Spleen (tissue), 11 donors: ENCODE measurements at regions not wholly inside any gene's neighbourhood (a gene's known extent, or its start where the extent isn't known, plus 50 kb on each side); places are given as distances from the start of the nearest gene placed in this dataset.
A peak's percentile ranks its signal among the peaks of the same experiment; 100 is the strongest.

Source experiments
- DNase-seq: peaks from one replicate; pipeline ENCODE4 v3.0.0-alpha.2; 2020
- H3K27ac ChIP-seq, 8 donors: fragments of 200-600 bp; sonication (generic) in 7 of 8; 1 replicate in 4 of 8; 2 replicates in 4 of 8; pipeline versions ENCODE4 v1.5.0 to v1.8.0; 2016 to 2021; ENCODE audit warnings: inconsistent platforms in 4 of 8, mild to moderate bottlenecking in 4 of 8, moderate library complexity in 1 of 8
- H3K27me3 ChIP-seq, 7 donors: fragments of 200-600 bp; sonication (generic) in 6 of 7; replicated peaks in 1 of 7; 1 replicate in 4 of 7; 2 replicates in 3 of 7; pipeline versions ENCODE4 v1.5.0 to v1.8.0; 2016 to 2021; ENCODE audit warnings: inconsistent platforms in 3 of 7, mild to moderate bottlenecking in 1 of 7
- H3K36me3 ChIP-seq, 6 donors: fragments of 200-600 bp; sonication (generic) in 5 of 6; 1 replicate in 4 of 6; 2 replicates in 2 of 6; pipeline versions ENCODE4 v1.5.0 to v1.8.0; 2016 to 2021; ENCODE audit warnings: inconsistent platforms in 2 of 6
- H3K4me1 ChIP-seq, 6 donors: fragments of 200-600 bp; sonication (generic) in 5 of 6; 1 replicate in 3 of 6; 2 replicates in 3 of 6; pipeline versions ENCODE4 v1.5.0 to v1.8.0; 2016 to 2021; ENCODE audit warnings: inconsistent platforms in 3 of 6
- H3K4me3 ChIP-seq, 8 donors: fragments of 200-600 bp; sonication (generic) in 7 of 8; 1 replicate in 4 of 8; 2 replicates in 4 of 8; pipeline versions ENCODE4 v1.5.0 to v1.8.0; 2016 to 2021; ENCODE audit warnings: inconsistent platforms in 4 of 8, mild to moderate bottlenecking in 4 of 8, moderate library complexity in 2 of 8
- H3K9me3 ChIP-seq, 8 donors: fragments of 200-600 bp; sonication (generic) in 7 of 8; 1 replicate in 4 of 8; 2 replicates in 4 of 8; pipeline versions ENCODE4 v1.5.0 to v1.8.0; 2016 to 2021; ENCODE audit warnings: inconsistent platforms in 4 of 8
- CTCF ChIP-seq, 11 experiments: fragments of 200-600 bp in 7 of 11; fragments of 450-650 bp in 4 of 11; sonication (generic) in 4 of 11; IDR thresholded peaks in 8 of 11; conservative IDR thresholded peaks in 3 of 11; 1 replicate in 7 of 11; 2 replicates in 4 of 11; pipeline versions ENCODE4 v1.4.0 to v1.8.0; 2016 to 2021; ENCODE audit warnings: antibody characterized with exemption in 11 of 11, inconsistent platforms in 4 of 11, mild to moderate bottlenecking in 1 of 11
- POLR2A ChIP-seq, 3 donors: fragments of 450-650 bp; IDR thresholded peaks; one replicate each; pipeline ENCODE4 v1.5.1; 2017; ENCODE audit warnings: antibody characterized with exemption in 3 of 3, mild to moderate bottlenecking in 1 of 3
- POLR2AphosphoS5 ChIP-seq, 3 donors: sonication (generic); formaldehyde crosslinking; IDR thresholded peaks; one replicate each; pipeline ENCODE4 v1.5.1; 2017; ENCODE audit warnings: antibody characterized with exemption in 3 of 3
- WGBS, 5 donors: extraction: QIAGEN DNeasy Blood & Tissue Kit in 3 of 5; methylation state at CpG; one replicate each; pipeline versions ENCODE4 v1.1.5 to v1.1.7; 2013 to 2018; 5-methylcytosine and 5-hydroxymethylcytosine counted together
- intact Hi-C: fragments of 100-400 bp; cut with DNase I; formaldehyde crosslinking; loops from one replicate; pipeline ENCODE4 v1.15.0; 2023; ENCODE audit warnings: low total_unique reads
- donor health status: healthy with polysubstance abuse.
- donor health status: DM: no; HTN: no; CAD: no; lungs with moderate emphysema.
- donor health status: DM: no; HTN: no; CAD: no.
- donor health status: Bipolar disorder and iron deficiency.
- donor health status: healthy.
- donor health status: DM: no; HTN: no; CAD: no.
- donor health status: DM: yes; HTN: yes; CAD: no.

GRCh38 chr13:44007451-44007850 is 127.7 kb downstream of the LACC1 start:
- Histone ChIP-seq H3K27me3 (no peaks in the 10 kb centered on the region), H3K27ac (no peak overlapping the region), H3K36me3 (no peaks in the 10 kb centered on the region), H3K4me3 (no peak overlapping the region), H3K4me1 (no peaks in the 10 kb centered on the region), H3K9me3 (peaks cover 0 to 14% (median 9%) of the 10 kb centered on the region in 8 donors)
- 87 to 100% (median 97%) methylated on average over 1 of the region's 1 CpG for WGBS, 5 donors
- intact Hi-C loops = no loop called here
- no peak for TF ChIP-seq CTCF (IDR thresholded peaks at IDR 0.05 in 8 of 11, conservative IDR thresholded peaks at IDR 0.05 in 3 of 11)
- TF ChIP-seq POLR2AphosphoS5 (IDR thresholded peaks at IDR 0.05) = no peak
- no peak for TF ChIP-seq POLR2A (IDR thresholded peaks at IDR 0.05)
- DNase-seq = no peak

- no peak overlapping the region for H3K27ac ChIP-seq
- no peak for DNase-seq
- H3K4me3 ChIP-seq = no peak overlapping the region
- H3K4me1 ChIP-seq = peaks cover 0 to 17% (median 6%) of the 10 kb centered on the region in 6 donors
- intact Hi-C loops = no loop called here
- TF ChIP-seq POLR2A (IDR thresholded peaks at IDR 0.05) (no peak), POLR2AphosphoS5 (IDR thresholded peaks at IDR 0.05) (no peak), CTCF (IDR thresholded peaks at IDR 0.05 in 8 of 11, conservative IDR thresholded peaks at IDR 0.05 in 3 of 11) (no peak)
- H3K36me3 ChIP-seq = no peaks in the 10 kb centered on the region
- peaks cover 0 to 11% (median 8%) of the 10 kb centered on the region in 8 donors for H3K9me3 ChIP-seq
- WGBS, 5 donors = 91 to 100% (median 96%) methylated on average over 2 of the region's 2 CpGs
- H3K27me3 ChIP-seq = no peaks in the 10 kb centered on the region
These were observed 131.3 kb downstream of the LACC1 start for GRCh38 chr13:44011036-44011435.

- Histone ChIP-seq H3K27ac (peak overlapping the region in 3 of 8 donors; percentile 33 to 52 (median 43)), H3K4me3 (no peak overlapping the region), H3K27me3 (no peaks in the 10 kb centered on the region), H3K4me1 (peaks cover 2 to 32% (median 12%) of the 10 kb centered on the region in 6 donors), H3K9me3 (no peaks in the 10 kb centered on the region), H3K36me3 (no peaks in the 10 kb centered on the region)
- no peak for DNase-seq
- WGBS, 5 donors = 77 to 91% (median 87%) methylated on average over 8 of the region's 8 CpGs
- intact Hi-C loops = no loop called here
- TF ChIP-seq POLR2AphosphoS5 (IDR thresholded peaks at IDR 0.05) (no peak), CTCF (IDR thresholded peaks at IDR 0.05 in 8 of 11, conservative IDR thresholded peaks at IDR 0.05 in 3 of 11) (no peak), POLR2A (IDR thresholded peaks at IDR 0.05) (no peak)
These were observed 133.4 kb downstream of the LACC1 start for GRCh38 chr13:44012910-44013757.

- no peaks in the 10 kb centered on the region for H3K9me3 ChIP-seq
- H3K36me3 ChIP-seq = no peaks in the 10 kb centered on the region
- DNase-seq = no peak
- 49 to 72% (median 67%) methylated on average over 4 of the region's 4 CpGs for WGBS, 5 donors
- intact Hi-C loops = no loop called here
- no peak overlapping the region for H3K4me3 ChIP-seq
- no peak for TF ChIP-seq POLR2A (IDR thresholded peaks at IDR 0.05)
- no peak for TF ChIP-seq POLR2AphosphoS5 (IDR thresholded peaks at IDR 0.05)
- no peak for TF ChIP-seq CTCF (IDR thresholded peaks at IDR 0.05 in 8 of 11, conservative IDR thresholded peaks at IDR 0.05 in 3 of 11)
- H3K27me3 ChIP-seq = no peaks in the 10 kb centered on the region
- peaks cover 5 to 36% (median 14%) of the 10 kb centered on the region in 6 donors for H3K4me1 ChIP-seq
- peak overlapping the region in 4 of 8 donors; percentile 26 to 52 (median 38) for H3K27ac ChIP-seq
These were observed 134.1 kb downstream of the LACC1 start for GRCh38 chr13:44013758-44014291.
